ENCODE measurements at regions not wholly inside any gene's neighbourhood (a gene's known extent, or its start where the extent isn't known, plus 50 kb on each side); places are given as distances from the start of the nearest gene placed in this dataset.

DNA sequence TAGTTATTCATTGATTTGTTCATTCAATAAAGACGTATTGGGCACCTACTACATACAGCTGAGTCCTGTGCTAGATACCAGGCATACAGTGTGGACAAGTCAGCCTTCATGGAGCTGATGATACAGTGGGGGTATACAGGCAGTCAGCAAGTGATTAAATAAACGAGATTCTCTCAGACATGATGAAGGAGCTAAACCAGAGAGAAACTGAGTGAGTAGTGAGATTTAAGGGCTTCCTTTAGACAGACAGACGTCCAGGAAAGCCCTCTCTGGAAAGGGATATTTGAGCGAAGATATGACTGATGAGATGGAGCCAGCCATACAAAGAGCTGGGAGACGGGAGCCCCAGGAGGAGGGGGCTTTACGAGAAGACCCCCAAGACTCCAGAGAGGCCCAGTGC, 122.6 kb upstream of the MYCN start:
- Histone ChIP-seq H4K20me1 (ENCODE audit: insufficient read depth) (no peaks in the 10 kb centered on the region), H3K27ac (ENCODE audit: low read length) (no peak overlapping the region), H3K9me2 (ENCODE audit: insufficient read depth, low read length) (no peaks in the 10 kb centered on the region), H2AFZ (ENCODE audit: low read depth, low read length) (no peak overlapping the region), H3K4me3 (ENCODE audit: low read length) (no peak overlapping the region), H3F3A (ENCODE audit: insufficient read depth, low read length, poor library complexity, severe bottlenecking) (no peaks in the 10 kb centered on the region), H3K79me2 (replicated peaks; ENCODE audit: insufficient read depth, low read length) (no peaks in the 10 kb centered on the region), H3K9me3 (ENCODE audit: low read length) (no peaks in the 10 kb centered on the region), H3K27me3 (ENCODE audit: insufficient read depth, low read depth, low read length) (no peaks in the 10 kb centered on the region), H3K9ac (ENCODE audit: low read length) (no peak overlapping the region), H3K4me2 (ENCODE audit: low read length) (no peak overlapping the region), H3K36me3 (ENCODE audit: insufficient read depth, low read length) (no peaks in the 10 kb centered on the region)
- no peak for TF ChIP-seq TAF1 (IDR thresholded peaks at IDR 0.05; ENCODE audit: low read depth)
- TF ChIP-seq SMC3 (conservative IDR thresholded peaks at IDR 0.05; ENCODE audit: poor library complexity): no peak

GRCh38 chr2:15818318-15818753, 122.0 kb upstream of the MYCN start:
- no peak overlapping the region for H3K4me3 ChIP-seq (ENCODE audit: low read length)

More at GRCh38 chr2:15818318-15818753, 122.0 kb upstream of the MYCN start:
- H3K36me3 ChIP-seq (ENCODE audit: insufficient read depth, low read length): no peaks in the 10 kb centered on the region
- H2AFZ ChIP-seq (ENCODE audit: low read depth, low read length): no peak overlapping the region
- no peak overlapping the region for H3K27ac ChIP-seq (ENCODE audit: low read length)
- H3K9ac ChIP-seq (ENCODE audit: low read length): no peak overlapping the region
- no peaks in the 10 kb centered on the region for H3K9me2 ChIP-seq (ENCODE audit: insufficient read depth, low read length)
- H4K20me1 ChIP-seq (ENCODE audit: insufficient read depth): no peaks in the 10 kb centered on the region
- H3F3A ChIP-seq (ENCODE audit: insufficient read depth, low read length, poor library complexity, severe bottlenecking): no peaks in the 10 kb centered on the region
- H3K79me2 ChIP-seq (replicated peaks; ENCODE audit: insufficient read depth, low read length): no peaks in the 10 kb centered on the region
- no peak overlapping the region for H3K4me2 ChIP-seq (ENCODE audit: low read length)
- H3K9me3 ChIP-seq (ENCODE audit: low read length): no peaks in the 10 kb centered on the region
- TF ChIP-seq TAF1 (IDR thresholded peaks at IDR 0.05; ENCODE audit: low read depth): no peak
- TF ChIP-seq EZH2 (IDR thresholded peaks at IDR 0.05; ENCODE audit: borderline replicate concordance, insufficient read depth, low read length, poor library complexity, severe bottlenecking): no peak
- TF ChIP-seq POLR2AphosphoS5 (IDR thresholded peaks at IDR 0.05): no peak
- TF ChIP-seq REST (IDR thresholded peaks at IDR 0.05; ENCODE audit: borderline replicate concordance): no peak
- no peak for TF ChIP-seq RAD21 (conservative IDR thresholded peaks at IDR 0.05)
- no peak for TF ChIP-seq CTCF (IDR thresholded peaks at IDR 0.05; ENCODE audit: poor library complexity, severe bottlenecking)
- no peak for TF ChIP-seq MXI1 (conservative IDR thresholded peaks at IDR 0.05; ENCODE audit: poor library complexity, severe bottlenecking)
- no peak for TF ChIP-seq EP300 (conservative IDR thresholded peaks at IDR 0.05; ENCODE audit: poor library complexity, severe bottlenecking)
- no peak for TF ChIP-seq SMC3 (conservative IDR thresholded peaks at IDR 0.05; ENCODE audit: poor library complexity)
- no peaks in the 10 kb centered on the region for H3K27me3 ChIP-seq (ENCODE audit: insufficient read depth, low read depth, low read length)
